Breast epithelium (tissue), 4 donors: ENCODE measurements at regions not wholly inside any gene's neighbourhood (a gene's known extent, or its start where the extent isn't known, plus 50 kb on each side); places are given as distances from the start of the nearest gene placed in this dataset.

Experiments used
- DNase-seq, 2 donors: peaks; one replicate each; pipeline ENCODE4 v3.0.0-alpha.2; 2019; ENCODE audit warnings: low spot score in 2 of 2
- H3K27ac ChIP-seq, 2 donors: fragments of 200-600 bp; sonication (generic) in 1 of 2; one replicate each; pipeline ENCODE4 v1.5.1; 2016 to 2019; ENCODE audit warnings: mild to moderate bottlenecking in 1 of 2
- H3K27me3 ChIP-seq, 2 donors: fragments of 200-600 bp; sonication (generic) in 1 of 2; one replicate each; pipeline versions ENCODE4 v1.5.1 to v1.6.0; 2017 to 2019; ENCODE audit warnings: control low read depth in 1 of 2, mild to moderate bottlenecking in 1 of 2
- H3K36me3 ChIP-seq: fragments of 200-600 bp; one replicate; pipeline ENCODE4 v1.5.1; 2019
- H3K4me1 ChIP-seq, 2 donors: fragments of 200-600 bp; sonication (generic); one replicate each; pipeline ENCODE4 v1.5.1; 2016 to 2019; ENCODE audit warnings: control low read depth in 1 of 2
- H3K4me3 ChIP-seq, 3 donors: fragments of 200-600 bp; sonication (generic); 1 replicate in 2 of 3; 2 replicates in 1 of 3; pipeline ENCODE4 v1.5.1; 2016 to 2019; ENCODE audit warnings: mild to moderate bottlenecking in 3 of 3, moderate library complexity in 2 of 3
- H3K9me3 ChIP-seq, 2 donors: fragments of 200-600 bp; sonication (generic) in 1 of 2; one replicate each; pipeline ENCODE4 v1.5.1; 2016 to 2019; ENCODE audit warnings: control low read depth in 1 of 2
- CTCF ChIP-seq, 3 donors: fragments of 450-650 bp; IDR thresholded peaks; one replicate each; pipeline ENCODE4 v1.5.1; 2016 to 2017; ENCODE audit warnings: antibody characterized with exemption in 3 of 3, mild to moderate bottlenecking in 3 of 3, moderate library complexity in 3 of 3
- POLR2A ChIP-seq: fragments of 450-650 bp; IDR thresholded peaks from one replicate; pipeline ENCODE4 v1.6.1; 2016; ENCODE audit warnings: antibody characterized with exemption, mild to moderate bottlenecking, moderate library complexity
- POLR2AphosphoS5 ChIP-seq, 3 donors: sonication (generic); formaldehyde crosslinking; IDR thresholded peaks; one replicate each; pipeline ENCODE4 v1.6.1; 2017; ENCODE audit warnings: antibody characterized with exemption in 3 of 3
- intact Hi-C: fragments of 100-400 bp; cut with DNase I; formaldehyde crosslinking; loops from one replicate; pipeline ENCODE4 v1.15.1; 2023; ENCODE audit warnings: low total_unique reads

- intact Hi-C loops, result no loop called here
- no peak for TF ChIP-seq POLR2A
- TF ChIP-seq CTCF (IDR thresholded peaks at IDR 0.05), result no peak
- no peak for TF ChIP-seq POLR2AphosphoS5 (IDR thresholded peaks at IDR 0.05)
- H3K4me1 ChIP-seq, result no peaks in the 10 kb centered on the region
- no peak for DNase-seq
- H3K36me3 ChIP-seq, result no peaks in the 10 kb centered on the region
- no peak overlapping the region for H3K4me3 ChIP-seq
- no peaks in the 10 kb centered on the region for H3K27me3 ChIP-seq
- no peaks in the 10 kb centered on the region for H3K9me3 ChIP-seq
- H3K27ac ChIP-seq, result no peak overlapping the region
These were observed 479.4 kb upstream of the NOVA1 start for GRCh38 chr14:27077214-27077613.

GRCh38 chr14:27077710-27078109 is 479.9 kb upstream of the NOVA1 start:
- no peak for TF ChIP-seq CTCF (IDR thresholded peaks at IDR 0.05)
- TF ChIP-seq POLR2AphosphoS5 (IDR thresholded peaks at IDR 0.05), result no peak
- no peak for TF ChIP-seq POLR2A
- H3K36me3 ChIP-seq, result no peaks in the 10 kb centered on the region
- no peak for DNase-seq

GRCh38 chr14:27078191-27078590 is 480.4 kb upstream of the NOVA1 start:
- intact Hi-C loops, result no loop called here
- no peaks in the 10 kb centered on the region for H3K4me1 ChIP-seq
- DNase-seq, result no peak
- no peaks in the 10 kb centered on the region for H3K36me3 ChIP-seq
- H3K4me3 ChIP-seq, result no peak overlapping the region
- H3K27me3 ChIP-seq, result no peaks in the 10 kb centered on the region
- no peak overlapping the region for H3K27ac ChIP-seq
- no peaks in the 10 kb centered on the region for H3K9me3 ChIP-seq
- TF ChIP-seq POLR2A, result no peak
- no peak for TF ChIP-seq CTCF (IDR thresholded peaks at IDR 0.05)

More at GRCh38 chr14:27077710-27078109, 479.9 kb upstream of the NOVA1 start:
- Histone ChIP-seq H3K4me1 (no peaks in the 10 kb centered on the region), H3K9me3 (no peaks in the 10 kb centered on the region), H3K27me3 (no peaks in the 10 kb centered on the region), H3K4me3 (no peak overlapping the region), H3K27ac (no peak overlapping the region)
- intact Hi-C loops, result no loop called here

GRCh38 chr14:27079716-27080115 is 481.9 kb upstream of the NOVA1 start:
- no peaks in the 10 kb centered on the region for H3K36me3 ChIP-seq
- no peak for DNase-seq
- no peak for TF ChIP-seq POLR2A
- TF ChIP-seq CTCF (IDR thresholded peaks at IDR 0.05), result no peak
- TF ChIP-seq POLR2AphosphoS5 (IDR thresholded peaks at IDR 0.05), result no peak
- H3K4me1 ChIP-seq, result no peaks in the 10 kb centered on the region
- H3K27me3 ChIP-seq, result no peaks in the 10 kb centered on the region
- H3K4me3 ChIP-seq, result no peak overlapping the region
- no peaks in the 10 kb centered on the region for H3K9me3 ChIP-seq
- no peak overlapping the region for H3K27ac ChIP-seq
- intact Hi-C loops, result no loop called here

GRCh38 chr14:27085500-27085899 is 487.7 kb upstream of the NOVA1 start:
- no peaks in the 10 kb centered on the region for H3K36me3 ChIP-seq
- no peak overlapping the region for H3K27ac ChIP-seq
- no peaks in the 10 kb centered on the region for H3K9me3 ChIP-seq
- H3K27me3 ChIP-seq, result no peaks in the 10 kb centered on the region
- TF ChIP-seq POLR2AphosphoS5 (IDR thresholded peaks at IDR 0.05) (no peak), POLR2A (no peak), CTCF (IDR thresholded peaks at IDR 0.05) (no peak)
- DNase-seq, result no peak
- H3K4me3 ChIP-seq, result no peak overlapping the region
- intact Hi-C loops, result no loop called here
- no peaks in the 10 kb centered on the region for H3K4me1 ChIP-seq
